NCI-H187 treated with DMSO at 0.1 percent for 48 hours (cell line): ENCODE measurements at regions not wholly inside any gene's neighbourhood (a gene's known extent, or its start where the extent isn't known, plus 50 kb on each side); places are given as distances from the start of the nearest gene placed in this dataset.

Experiments used
- DNase-seq: peaks from one replicate; lab custom pipeline; 2025; lab: John Stamatoyannopoulos, UW

- no peak for DNase-seq
Observed at GRCh38 chr2:236951830-236952475, 133.7 kb upstream of the COPS8 start.

GRCh38 chr2:236954641-236955040 lies 131.0 kb upstream of the COPS8 start:
- DNase-seq: no peak

GRCh38 chr2:236955521-236956030 lies 130.1 kb upstream of the COPS8 start:
- no peak for DNase-seq

- DNase-seq: peak; percentile 28
Observed at GRCh38 chr2:236956031-236956618, 129.6 kb upstream of the COPS8 start.

GRCh38 chr2:236956641-236957040 lies 129.0 kb upstream of the COPS8 start:
- no peak for DNase-seq

- no peak for DNase-seq
Observed at GRCh38 chr2:236959036-236959435, 126.7 kb upstream of the COPS8 start.

GRCh38 chr2:236959876-236960275 lies 125.8 kb upstream of the COPS8 start:
- DNase-seq: no peak

GRCh38 chr2:236960531-236960930 lies 125.2 kb upstream of the COPS8 start:
- no peak for DNase-seq

- no peak for DNase-seq
Observed at GRCh38 chr2:236962816-236963215, 122.9 kb upstream of the COPS8 start.

GRCh38 chr2:236963631-236964182 lies 122.0 kb upstream of the COPS8 start:
- DNase-seq: no peak

GRCh38 chr2:236964291-236964690 lies 121.4 kb upstream of the COPS8 start:
- no peak for DNase-seq

- DNase-seq: no peak
Observed at GRCh38 chr2:236965021-236965840, 120.5 kb upstream of the COPS8 start.

GRCh38 chr2:236965841-236966096 lies 119.9 kb upstream of the COPS8 start:
- no peak for DNase-seq

- DNase-seq: no peak
Observed at GRCh38 chr2:236967499-236967783, 118.2 kb upstream of the COPS8 start.

GRCh38 chr2:236968101-236968879 lies 117.4 kb upstream of the COPS8 start:
- no peak for DNase-seq

- no peak for DNase-seq
Observed at GRCh38 chr2:236968880-236969534, 116.7 kb upstream of the COPS8 start.

GRCh38 chr2:236969767-236970655 lies 115.7 kb upstream of the COPS8 start:
- no peak for DNase-seq

- DNase-seq: no peak
Observed at GRCh38 chr2:236970656-236971010, 115.1 kb upstream of the COPS8 start.

- DNase-seq: no peak
Observed at GRCh38 chr2:236971131-236971821, 114.4 kb upstream of the COPS8 start.

GRCh38 chr2:236971919-236972381 lies 113.7 kb upstream of the COPS8 start:
- DNase-seq: no peak
